ENCODE measurements at regions not wholly inside any gene's neighbourhood (a gene's known extent, or its start where the extent isn't known, plus 50 kb on each side); places are given as distances from the start of the nearest gene placed in this dataset.
"Not testable (repeated sequence)": the region's sequence is repeated elsewhere in the genome, so short reads cannot be mapped to it uniquely, and the experiment has no call there.

- H3T11ph ChIP-seq (ENCODE audit: low read length); H3K9me3 ChIP-seq (ENCODE audit: control insufficient read depth, low read depth, low read length); H4K8ac ChIP-seq (replicated peaks; ENCODE audit: insufficient read length, low read depth, low read length); H3K14ac ChIP-seq (ENCODE audit: insufficient read depth, low read length); H3K4me2 ChIP-seq (ENCODE audit: insufficient read depth, insufficient read length, low read length); H3K23ac ChIP-seq (ENCODE audit: insufficient read length, low read depth, low read length); H2BK5ac ChIP-seq (ENCODE audit: insufficient read length, low read length); H3K56ac ChIP-seq (ENCODE audit: insufficient read length, low read depth, low read length); H4K20me1 ChIP-seq (ENCODE audit: control insufficient read depth, insufficient read depth, insufficient read length); H3K9ac ChIP-seq (ENCODE audit: extremely low read depth, insufficient read length, low read length); H3K4me3 Mint-ChIP-seq; H3K9me3 Mint-ChIP-seq; H3K18ac ChIP-seq (ENCODE audit: insufficient read length, low read depth, low read length); H3K27ac ChIP-seq (ENCODE audit: insufficient read length, low read depth, low read length); H4K91ac ChIP-seq (ENCODE audit: insufficient read length, low read depth, low read length); H2BK120ac ChIP-seq (ENCODE audit: low read depth, low read length, poor library complexity, severe bottlenecking); H2BK15ac ChIP-seq (ENCODE audit: low read depth, low read length); H3K79me1 ChIP-seq (ENCODE audit: insufficient read depth, low read depth, low read length, poor library complexity, severe bottlenecking); H2BK12ac ChIP-seq (ENCODE audit: insufficient read length, low read depth, low read length); H3K27ac Mint-ChIP-seq; H3K4ac ChIP-seq (ENCODE audit: low read depth, low read length); H3K23me2 ChIP-seq (ENCODE audit: insufficient read length, low read depth, low read length, poor library complexity, severe bottlenecking); H4K5ac ChIP-seq (ENCODE audit: insufficient read length, low read depth, low read length); H3K27me3 ChIP-seq (ENCODE audit: insufficient read depth, low read length); H3K4me1 ChIP-seq (ENCODE audit: insufficient read depth, low read length); H2BK20ac ChIP-seq (ENCODE audit: low read depth, low read length, poor library complexity, severe bottlenecking); H2AFZ ChIP-seq (ENCODE audit: low read length); H3K27me3 Mint-ChIP-seq (ENCODE audit: low read depth); H2AK5ac ChIP-seq (ENCODE audit: insufficient read length, low read length); DNase-seq: not testable (repeated sequence)
- Mint-ChIP-seq H3K36me3 (ENCODE audit: insufficient read depth in 1 of 3, low read depth in 3 of 3) (peaks cover 5 to 25% (median 11%) of the 10 kb centered on the region in 3 experiments; a peak in 5 of 7 replicates), H3K4me1 (peaks cover 27 to 37% of the 10 kb centered on the region in 2 experiments)
- H3K79me2 ChIP-seq (ENCODE audit: insufficient read depth, low read length): peaks cover 17% of the 10 kb centered on the region; the same call in 1 of the 2 replicates
- WGBS (ENCODE audit: extremely low coverage, insufficient read length, low lambda C conversion rate): no CpG with 5 or more reads among the region's 11 CpGs
Measured at GRCh38 chr16:29607428-29607823, 55.6 kb upstream of the SPN start.

GRCh38 chr16:29612381-29613306 lies 50.4 kb upstream of the SPN start:
- not testable (repeated sequence) for H3K27me3 ChIP-seq (ENCODE audit: insufficient read depth, low read length); H4K5ac ChIP-seq (ENCODE audit: insufficient read length, low read depth, low read length); H2BK15ac ChIP-seq (ENCODE audit: low read depth, low read length); H3K9me3 ChIP-seq (ENCODE audit: control insufficient read depth, low read depth, low read length); H2AK5ac ChIP-seq (ENCODE audit: insufficient read length, low read length); H2BK120ac ChIP-seq (ENCODE audit: low read depth, low read length, poor library complexity, severe bottlenecking); H2BK12ac ChIP-seq (ENCODE audit: insufficient read length, low read depth, low read length); H4K20me1 ChIP-seq (ENCODE audit: control insufficient read depth, insufficient read depth, insufficient read length); H3K18ac ChIP-seq (ENCODE audit: insufficient read length, low read depth, low read length); H3K23me2 ChIP-seq (ENCODE audit: insufficient read length, low read depth, low read length, poor library complexity, severe bottlenecking); H4K91ac ChIP-seq (ENCODE audit: insufficient read length, low read depth, low read length); H3K9me3 Mint-ChIP-seq; H2BK5ac ChIP-seq (ENCODE audit: insufficient read length, low read length); H3K4me1 ChIP-seq (ENCODE audit: insufficient read depth, low read length); H2BK20ac ChIP-seq (ENCODE audit: low read depth, low read length, poor library complexity, severe bottlenecking); H3K4ac ChIP-seq (ENCODE audit: low read depth, low read length); H3K23ac ChIP-seq (ENCODE audit: insufficient read length, low read depth, low read length); H3T11ph ChIP-seq (ENCODE audit: low read length); H3K56ac ChIP-seq (ENCODE audit: insufficient read length, low read depth, low read length); H3K27ac ChIP-seq (ENCODE audit: insufficient read length, low read depth, low read length); H3K79me1 ChIP-seq (ENCODE audit: insufficient read depth, low read depth, low read length, poor library complexity, severe bottlenecking); H3K27me3 Mint-ChIP-seq (ENCODE audit: low read depth); DNase-seq; H4K8ac ChIP-seq (replicated peaks; ENCODE audit: insufficient read length, low read depth, low read length); H2AFZ ChIP-seq (ENCODE audit: low read length)
- peak overlapping the region; percentile 70 for H3K9ac ChIP-seq (ENCODE audit: extremely low read depth, insufficient read length, low read length)
- H3K4me2 ChIP-seq (ENCODE audit: insufficient read depth, insufficient read length, low read length): peak overlapping the region; percentile 77
- peak overlapping the region; percentile 85; the same call in 1 of the 2 replicates for H3K14ac ChIP-seq (ENCODE audit: insufficient read depth, low read length)
- Mint-ChIP-seq H3K4me1 (peaks cover 25 to 28% of the 10 kb centered on the region in 2 experiments), H3K27ac (peak overlapping the region in 1 of 3 experiments; percentile 81; a peak in 2 of 7 replicates), H3K36me3 (ENCODE audit: insufficient read depth in 1 of 3, low read depth in 3 of 3) (peaks cover under 1 to 11% (median 3%) of the 10 kb centered on the region in 3 experiments; a peak in 5 of 7 replicates), H3K4me3 (peak overlapping the region; percentile 82 to 93)
- peaks cover 14% of the 10 kb centered on the region; the same call in 1 of the 2 replicates for H3K79me2 ChIP-seq (ENCODE audit: insufficient read depth, low read length)
- no CpG with 5 or more reads among the region's 48 CpGs for WGBS (ENCODE audit: extremely low coverage, insufficient read length, low lambda C conversion rate)
